Aorta (tissue), 5 donors: ENCODE measurements at regions not wholly inside any gene's neighbourhood (a gene's known extent, or its start where the extent isn't known, plus 50 kb on each side); places are given as distances from the start of the nearest gene placed in this dataset.

ENCODE experiments used
- ATAC-seq: fragments of 200-7000 bp; cut with Tn5 transposase; one replicate; pipeline ENCODE4 v1.9.1; 2022; ENCODE audit warnings: moderate library complexity; ENCODE audit not compliant: low FRiP score
- DNase-seq, 2 donors: peaks; one replicate each; pipeline ENCODE4 v3.0.0-alpha.2; 2020
- H3K27ac ChIP-seq, 2 donors: one replicate each; pipeline ENCODE4 v1.5.1; 2013; ENCODE audit warnings: low read length in 2 of 2, mild to moderate bottlenecking in 2 of 2, moderate library complexity in 2 of 2, control low read depth in 1 of 2, inconsistent platforms in 1 of 2, low read depth in 1 of 2
- H3K27me3 ChIP-seq, 2 donors: one replicate each; pipeline ENCODE4 v1.6.1; 2013; ENCODE audit warnings: control low read depth in 1 of 2, low read length in 1 of 2, mild to moderate bottlenecking in 1 of 2, moderate library complexity in 1 of 2; ENCODE audit not compliant: insufficient read depth in 2 of 2, control insufficient read depth in 1 of 2
- H3K36me3 ChIP-seq, 2 donors: one replicate each; pipeline ENCODE4 v1.6.1; 2013; ENCODE audit warnings: control low read depth in 1 of 2, low read length in 1 of 2, mild to moderate bottlenecking in 1 of 2; ENCODE audit not compliant: insufficient read depth in 2 of 2, control insufficient read depth in 1 of 2
- H3K4me1 ChIP-seq, 2 donors: one replicate each; pipeline ENCODE4 v1.6.1; 2013; ENCODE audit warnings: low read length in 2 of 2, control low read depth in 1 of 2, mild to moderate bottlenecking in 1 of 2, moderate library complexity in 1 of 2; ENCODE audit not compliant: insufficient read depth in 2 of 2, control insufficient read depth in 1 of 2
- H3K4me3 ChIP-seq, 2 donors: one replicate each; pipeline ENCODE4 v1.5.1; 2013; ENCODE audit warnings: low read length in 2 of 2, control low read depth in 1 of 2, mild to moderate bottlenecking in 1 of 2
- H3K9me3 ChIP-seq: one replicate; pipeline ENCODE4 v1.6.1; 2013; ENCODE audit warnings: mild to moderate bottlenecking, low read length; ENCODE audit not compliant: control insufficient read depth
- WGBS, 2 donors: extraction: QIAGEN DNeasy Blood & Tissue Kit; methylation state at CpG; one replicate each; pipeline ENCODE4 v1.1.7; 2013; 5-methylcytosine and 5-hydroxymethylcytosine counted together
- intact Hi-C, 2 donors: fragments of 100-400 bp; cut with DNase I; formaldehyde crosslinking; loops; one replicate each; pipeline versions ENCODE4 v1.14.2 to v1.15.0; 2022
- donor health status: healthy with polysubstance abuse.
- donor health status: Bipolar disorder and iron deficiency.
- donor health status: DM: no; HTN: no; CAD: no.
- donor health status: DM: no; HTN: no; CAD: no.
- donor health status: DM: yes; HTN: yes; CAD: no.

- Histone ChIP-seq H3K4me3 (no peak overlapping the region), H3K9me3 (peaks cover 3% of the 10 kb centered on the region), H3K27ac (no peak overlapping the region), H3K4me1 (no peaks in the 10 kb centered on the region), H3K27me3 (peaks cover 0 to 2% of the 10 kb centered on the region in 2 donors), H3K36me3 (no peaks in the 10 kb centered on the region)
- intact Hi-C loops, result no loop called here
- WGBS, 2 donors, result 86 to 87% methylated on average over 5 of the region's 5 CpGs
- no peak for ATAC-seq
- DNase-seq, result no peak
These were observed 211.9 kb downstream of the MYCN start for GRCh38 chr2:16152071-16152927.

- intact Hi-C loops, result no loop called here
- no peak for ATAC-seq
- peaks cover 3% of the 10 kb centered on the region for H3K9me3 ChIP-seq
- H3K27me3 ChIP-seq, result peaks cover 0 to 2% of the 10 kb centered on the region in 2 donors
- 80 to 84% methylated on average over 4 of the region's 4 CpGs for WGBS, 2 donors
- no peaks in the 10 kb centered on the region for H3K4me1 ChIP-seq
- no peak overlapping the region for H3K27ac ChIP-seq
- no peak for DNase-seq
- no peak overlapping the region for H3K4me3 ChIP-seq
- no peaks in the 10 kb centered on the region for H3K36me3 ChIP-seq
These were observed 211.3 kb downstream of the MYCN start for GRCh38 chr2:16151651-16152050.

- Histone ChIP-seq H3K4me1 (no peaks in the 10 kb centered on the region), H3K9me3 (peaks cover 3% of the 10 kb centered on the region), H3K27me3 (peaks cover 0 to 2% of the 10 kb centered on the region in 2 donors), H3K36me3 (no peaks in the 10 kb centered on the region), H3K27ac (no peak overlapping the region), H3K4me3 (no peak overlapping the region)
- no peak for DNase-seq
- WGBS, 2 donors, result 85 to 88% methylated on average over 3 of the region's 3 CpGs
- no peak for ATAC-seq
- intact Hi-C loops, result no loop called here
These were observed 210.9 kb downstream of the MYCN start for GRCh38 chr2:16151281-16151570.

GRCh38 chr2:16150456-16151280 lies 210.3 kb downstream of the MYCN start:
- no peak overlapping the region for H3K4me3 ChIP-seq
- WGBS, 2 donors, result 71 to 84% methylated on average over 5 of the region's 5 CpGs
- intact Hi-C loops, result no loop called here
- H3K9me3 ChIP-seq, result peaks cover 3% of the 10 kb centered on the region
- H3K4me1 ChIP-seq, result no peaks in the 10 kb centered on the region
- DNase-seq, result no peak
- no peak overlapping the region for H3K27ac ChIP-seq
- ATAC-seq, result no peak
- peaks cover 0 to 2% of the 10 kb centered on the region in 2 donors for H3K27me3 ChIP-seq
- no peaks in the 10 kb centered on the region for H3K36me3 ChIP-seq

- no peak overlapping the region for H3K4me3 ChIP-seq
- ATAC-seq (no peak), DNase-seq (no peak)
- H3K27me3 ChIP-seq, result peaks cover 0 to 2% of the 10 kb centered on the region in 2 donors
- WGBS, 2 donors, result 66 to 71% methylated on average over 17 of the region's 17 CpGs
- no peaks in the 10 kb centered on the region for H3K4me1 ChIP-seq
- intact Hi-C loops, result no loop called here
- H3K27ac ChIP-seq, result no peak overlapping the region
- H3K9me3 ChIP-seq, result peaks cover 3% of the 10 kb centered on the region
- H3K36me3 ChIP-seq, result no peaks in the 10 kb centered on the region
These were observed 209.2 kb downstream of the MYCN start for GRCh38 chr2:16149349-16150243.

GRCh38 chr2:16148632-16149348 lies 208.4 kb downstream of the MYCN start:
- ATAC-seq (no peak), DNase-seq (no peak)
- Histone ChIP-seq H3K4me3 (no peak overlapping the region), H3K36me3 (no peaks in the 10 kb centered on the region), H3K4me1 (no peaks in the 10 kb centered on the region), H3K27me3 (peaks cover 0 to 2% of the 10 kb centered on the region in 2 donors), H3K27ac (no peak overlapping the region), H3K9me3 (peaks cover 3% of the 10 kb centered on the region)
- intact Hi-C loops, result no loop called here
- WGBS, 2 donors, result 81 to 84% methylated on average over 6 of the region's 6 CpGs

GRCh38 chr2:16142383-16143361 lies 202.3 kb downstream of the MYCN start:
- ATAC-seq (no peak), DNase-seq (no peak)

More at GRCh38 chr2:16142383-16143361, 202.3 kb downstream of the MYCN start:
- 90 to 93% methylated on average over 9 of the region's 9 CpGs for WGBS, 2 donors
- H3K27ac ChIP-seq, result no peak overlapping the region
- H3K27me3 ChIP-seq, result peaks cover 0 to 3% of the 10 kb centered on the region in 2 donors
- H3K4me1 ChIP-seq, result no peaks in the 10 kb centered on the region
- no peaks in the 10 kb centered on the region for H3K9me3 ChIP-seq
- intact Hi-C loops, result no loop called here
- no peak overlapping the region for H3K4me3 ChIP-seq
- no peaks in the 10 kb centered on the region for H3K36me3 ChIP-seq
